SK-N-SH treated with all-trans-retinoic acid at 6 μM for 48 hours (cell line): ENCODE measurements at regions not wholly inside any gene's neighbourhood (a gene's known extent, or its start where the extent isn't known, plus 50 kb on each side); places are given as distances from the start of the nearest gene placed in this dataset.

Source experiments
- CSDC2 ChIP-seq: fragments of 250-450 bp; sonication (Bioruptor Pico); IDR thresholded peaks from 2 replicates; pipeline ENCODE4 v1.5.0; 2020; ENCODE audit warnings: mild to moderate bottlenecking, moderate library complexity
- ESRRG ChIP-seq: fragments of 250-450 bp; sonication (Bioruptor Pico); IDR thresholded peaks from 2 replicates; pipeline ENCODE4 v1.6.1; 2021; ENCODE audit warnings: mild to moderate bottlenecking
- GLIS3 ChIP-seq: fragments of 250-450 bp; sonication (Bioruptor Pico); IDR thresholded peaks from 2 replicates; pipeline ENCODE4 v1.5.0; 2020; ENCODE audit warnings: mild to moderate bottlenecking, moderate library complexity
- PPARA ChIP-seq: fragments of 250-450 bp; sonication (Bioruptor Pico); IDR thresholded peaks from 2 replicates; pipeline ENCODE4 v1.5.0; 2020; ENCODE audit warnings: mild to moderate bottlenecking, borderline replicate concordance
- ZC3H10 ChIP-seq: fragments of 250-450 bp; sonication (Bioruptor Pico); IDR thresholded peaks from 2 replicates; pipeline ENCODE4 v1.5.1; 2021; ENCODE audit warnings: mild to moderate bottlenecking, moderate library complexity
- ZFP3 ChIP-seq: fragments of 250-450 bp; sonication (Bioruptor Pico); IDR thresholded peaks from 2 replicates; pipeline ENCODE4 v1.5.0; 2020; ENCODE audit warnings: mild to moderate bottlenecking, moderate library complexity
- ZNF70 ChIP-seq: fragments of 450-650 bp; formaldehyde crosslinking; IDR thresholded peaks from 2 replicates; pipeline ENCODE4 v1.5.0; 2020; ENCODE audit warnings: mild to moderate bottlenecking, moderate library complexity
- ZNF8 ChIP-seq: fragments of 450-650 bp; formaldehyde crosslinking; IDR thresholded peaks from 2 replicates; pipeline ENCODE4 v1.5.0; 2020; ENCODE audit warnings: mild to moderate bottlenecking, moderate library complexity
- TF ChIP-seq, protein P1 (sequence below): fragments of 250-450 bp; sonication (Bioruptor Pico); IDR thresholded peaks from 2 replicates; pipeline ENCODE4 v1.5.0; 2020; ENCODE audit warnings: mild to moderate bottlenecking, moderate library complexity
- TF ChIP-seq, protein P2 (sequence below): fragments of 250-450 bp; sonication (Bioruptor Pico); IDR thresholded peaks from 2 replicates; pipeline ENCODE4 v1.8.0; 2020; ENCODE audit warnings: mild to moderate bottlenecking, moderate library complexity, borderline replicate concordance
- TF ChIP-seq, protein P3 (sequence below): fragments of 250-450 bp; sonication (Bioruptor Pico); IDR thresholded peaks from 2 replicates; pipeline ENCODE4 v1.8.0; 2021; ENCODE audit warnings: low read depth, mild to moderate bottlenecking, moderate library complexity, borderline replicate concordance

DNA sequence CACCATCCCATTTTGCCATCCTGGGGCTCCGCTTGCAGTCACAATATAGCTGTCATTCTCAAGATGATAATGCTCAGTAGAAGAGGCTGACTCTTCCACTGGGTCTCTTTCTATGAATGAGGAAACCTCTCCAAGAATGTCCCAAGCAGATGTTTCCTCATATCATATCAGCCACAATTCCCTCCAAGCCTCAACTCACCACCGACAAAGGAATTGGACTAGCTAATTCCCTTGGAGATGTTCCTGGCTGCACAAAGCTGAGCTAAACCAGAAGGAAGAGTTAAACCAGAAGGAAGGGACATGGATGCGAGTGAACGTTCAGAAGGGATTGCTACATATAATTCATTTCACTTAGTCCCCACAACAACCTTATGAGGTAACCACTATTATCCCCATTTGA lies 65.0 kb upstream of the NPAS2 start:
- TF ChIP-seq GLIS3 (CRISPR knock-in tag) (no peak), ZNF70 (no peak), ZFP3 (CRISPR knock-in tag) (no peak), CSDC2 (CRISPR knock-in tag) (no peak), PPARA (CRISPR knock-in tag) (no peak), ESRRG (CRISPR knock-in tag) (no peak), ZNF8 (no peak), ZC3H10 (CRISPR knock-in tag) (no peak)
- TF ChIP-seq, protein P1, sequence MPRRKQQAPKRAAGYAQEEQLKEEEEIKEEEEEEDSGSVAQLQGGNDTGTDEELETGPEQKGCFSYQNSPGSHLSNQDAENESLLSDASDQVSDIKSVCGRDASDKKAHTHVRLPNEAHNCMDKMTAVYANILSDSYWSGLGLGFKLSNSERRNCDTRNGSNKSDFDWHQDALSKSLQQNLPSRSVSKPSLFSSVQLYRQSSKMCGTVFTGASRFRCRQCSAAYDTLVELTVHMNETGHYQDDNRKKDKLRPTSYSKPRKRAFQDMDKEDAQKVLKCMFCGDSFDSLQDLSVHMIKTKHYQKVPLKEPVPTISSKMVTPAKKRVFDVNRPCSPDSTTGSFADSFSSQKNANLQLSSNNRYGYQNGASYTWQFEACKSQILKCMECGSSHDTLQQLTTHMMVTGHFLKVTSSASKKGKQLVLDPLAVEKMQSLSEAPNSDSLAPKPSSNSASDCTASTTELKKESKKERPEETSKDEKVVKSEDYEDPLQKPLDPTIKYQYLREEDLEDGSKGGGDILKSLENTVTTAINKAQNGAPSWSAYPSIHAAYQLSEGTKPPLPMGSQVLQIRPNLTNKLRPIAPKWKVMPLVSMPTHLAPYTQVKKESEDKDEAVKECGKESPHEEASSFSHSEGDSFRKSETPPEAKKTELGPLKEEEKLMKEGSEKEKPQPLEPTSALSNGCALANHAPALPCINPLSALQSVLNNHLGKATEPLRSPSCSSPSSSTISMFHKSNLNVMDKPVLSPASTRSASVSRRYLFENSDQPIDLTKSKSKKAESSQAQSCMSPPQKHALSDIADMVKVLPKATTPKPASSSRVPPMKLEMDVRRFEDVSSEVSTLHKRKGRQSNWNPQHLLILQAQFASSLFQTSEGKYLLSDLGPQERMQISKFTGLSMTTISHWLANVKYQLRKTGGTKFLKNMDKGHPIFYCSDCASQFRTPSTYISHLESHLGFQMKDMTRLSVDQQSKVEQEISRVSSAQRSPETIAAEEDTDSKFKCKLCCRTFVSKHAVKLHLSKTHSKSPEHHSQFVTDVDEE (CRISPR knock-in tag) = no peak
- TF ChIP-seq, protein P2, sequence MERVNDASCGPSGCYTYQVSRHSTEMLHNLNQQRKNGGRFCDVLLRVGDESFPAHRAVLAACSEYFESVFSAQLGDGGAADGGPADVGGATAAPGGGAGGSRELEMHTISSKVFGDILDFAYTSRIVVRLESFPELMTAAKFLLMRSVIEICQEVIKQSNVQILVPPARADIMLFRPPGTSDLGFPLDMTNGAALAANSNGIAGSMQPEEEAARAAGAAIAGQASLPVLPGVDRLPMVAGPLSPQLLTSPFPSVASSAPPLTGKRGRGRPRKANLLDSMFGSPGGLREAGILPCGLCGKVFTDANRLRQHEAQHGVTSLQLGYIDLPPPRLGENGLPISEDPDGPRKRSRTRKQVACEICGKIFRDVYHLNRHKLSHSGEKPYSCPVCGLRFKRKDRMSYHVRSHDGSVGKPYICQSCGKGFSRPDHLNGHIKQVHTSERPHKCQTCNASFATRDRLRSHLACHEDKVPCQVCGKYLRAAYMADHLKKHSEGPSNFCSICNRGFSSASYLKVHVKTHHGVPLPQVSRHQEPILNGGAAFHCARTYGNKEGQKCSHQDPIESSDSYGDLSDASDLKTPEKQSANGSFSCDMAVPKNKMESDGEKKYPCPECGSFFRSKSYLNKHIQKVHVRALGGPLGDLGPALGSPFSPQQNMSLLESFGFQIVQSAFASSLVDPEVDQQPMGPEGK (CRISPR knock-in tag) = no peak
- TF ChIP-seq, protein P3, sequence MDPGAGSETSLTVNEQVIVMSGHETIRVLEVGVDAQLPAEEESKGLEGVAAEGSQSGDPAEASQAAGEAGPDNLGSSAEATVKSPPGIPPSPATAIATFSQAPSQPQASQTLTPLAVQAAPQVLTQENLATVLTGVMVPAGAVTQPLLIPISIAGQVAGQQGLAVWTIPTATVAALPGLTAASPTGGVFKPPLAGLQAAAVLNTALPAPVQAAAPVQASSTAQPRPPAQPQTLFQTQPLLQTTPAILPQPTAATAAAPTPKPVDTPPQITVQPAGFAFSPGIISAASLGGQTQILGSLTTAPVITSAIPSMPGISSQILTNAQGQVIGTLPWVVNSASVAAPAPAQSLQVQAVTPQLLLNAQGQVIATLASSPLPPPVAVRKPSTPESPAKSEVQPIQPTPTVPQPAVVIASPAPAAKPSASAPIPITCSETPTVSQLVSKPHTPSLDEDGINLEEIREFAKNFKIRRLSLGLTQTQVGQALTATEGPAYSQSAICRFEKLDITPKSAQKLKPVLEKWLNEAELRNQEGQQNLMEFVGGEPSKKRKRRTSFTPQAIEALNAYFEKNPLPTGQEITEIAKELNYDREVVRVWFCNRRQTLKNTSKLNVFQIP = no peak
